NCI-H1105 treated with DMSO at 0.1 percent for 48 hours (cell line): ENCODE measurements at regions not wholly inside any gene's neighbourhood (a gene's known extent, or its start where the extent isn't known, plus 50 kb on each side); places are given as distances from the start of the nearest gene placed in this dataset.
"Not testable (repeated sequence)": the region's sequence is repeated elsewhere in the genome, so short reads cannot be mapped to it uniquely, and the experiment has no call there.

Experiments used
- DNase-seq: peaks from one replicate; lab custom pipeline; 2025; lab: John Stamatoyannopoulos, UW

GRCh38 chr13:62418872-62419271 is 1003.2 kb upstream of the PCDH20 start:
- no peak for DNase-seq

GRCh38 chr13:62418376-62418775 is 1002.7 kb upstream of the PCDH20 start:
- peak; percentile 14 for DNase-seq

GRCh38 chr13:62407871-62408270 is 992.2 kb upstream of the PCDH20 start:
- DNase-seq: no peak

- DNase-seq: no peak
Measured at GRCh38 chr13:62388515-62388914, 972.9 kb upstream of the PCDH20 start.

GRCh38 chr13:62387647-62388046 is 972.0 kb upstream of the PCDH20 start:
- DNase-seq: peak; percentile 21

- DNase-seq: not testable (repeated sequence)
Measured at GRCh38 chr13:62379241-62379640, 963.6 kb upstream of the PCDH20 start.

- DNase-seq: no peak
Measured at GRCh38 chr13:62377838-62378237, 962.2 kb upstream of the PCDH20 start.

- DNase-seq: peak; percentile 81
Measured at GRCh38 chr13:62375653-62376052, 960.0 kb upstream of the PCDH20 start.

- no peak for DNase-seq
Measured at GRCh38 chr13:62371737-62372136, 956.1 kb upstream of the PCDH20 start.

- DNase-seq: not testable (repeated sequence)
Measured at GRCh38 chr13:62367971-62368370, 952.3 kb upstream of the PCDH20 start.

- DNase-seq: peak; percentile 95
Measured at GRCh38 chr13:62360609-62361008, 945.0 kb upstream of the PCDH20 start.

GRCh38 chr13:62358646-62358932 is 942.9 kb upstream of the PCDH20 start:
- no peak for DNase-seq

- peak; percentile 62 for DNase-seq
Measured at GRCh38 chr13:62357887-62358645, 942.4 kb upstream of the PCDH20 start.

- no peak for DNase-seq
Measured at GRCh38 chr13:62356977-62357376, 941.3 kb upstream of the PCDH20 start.

- DNase-seq: no peak
Measured at GRCh38 chr13:62337109-62337880, 921.6 kb upstream of the PCDH20 start.

GRCh38 chr13:62336507-62336906 is 920.9 kb upstream of the PCDH20 start:
- no peak for DNase-seq

- DNase-seq: no peak
Measured at GRCh38 chr13:62333466-62333865, 917.8 kb upstream of the PCDH20 start.

GRCh38 chr13:62331384-62331783 is 915.7 kb upstream of the PCDH20 start:
- DNase-seq: no peak

- DNase-seq: no peak
Measured at GRCh38 chr13:62327367-62327766, 911.7 kb upstream of the PCDH20 start.

- DNase-seq: no peak
Measured at GRCh38 chr13:62324842-62325241, 909.2 kb upstream of the PCDH20 start.

- DNase-seq: no peak
Measured at GRCh38 chr13:62321895-62322294, 906.2 kb upstream of the PCDH20 start.

- no peak for DNase-seq
Measured at GRCh38 chr13:62321139-62321538, 905.5 kb upstream of the PCDH20 start.
